AG04450 (cell line): ENCODE measurements at regions not wholly inside any gene's neighbourhood (a gene's known extent, or its start where the extent isn't known, plus 50 kb on each side); places are given as distances from the start of the nearest gene placed in this dataset.

Experiments used
- CTCF ChIA-PET: fragments of 300-600, 350-600 bp; formaldehyde crosslinking; extraction: SDS; loops from one replicate; lab custom pipeline; 2022; ENCODE audit warnings: antibody characterized with exemption, inconsistent platforms; lab: Charles Lee
- POLR2A ChIA-PET: fragments of 350-600 bp; formaldehyde crosslinking; extraction: SDS; loops from one replicate; lab custom pipeline; 2021; ENCODE audit warnings: antibody characterized with exemption, inconsistent platforms; lab: Yijun Ruan, JAX
- DNase-seq: peaks from one replicate; pipeline ENCODE4 v3.0.0-alpha.2; 2011; ENCODE audit warnings: low read depth, low spot score
- H3K27ac ChIP-seq: one replicate; pipeline ENCODE4 v1.5.1; 2012; ENCODE audit warnings: low read depth, low read length, control low read depth
- H3K27me3 ChIP-seq: one replicate; pipeline ENCODE4 v1.6.0; 2012; ENCODE audit warnings: low read length; ENCODE audit not compliant: control insufficient read depth, insufficient read depth
- H3K4me3 ChIP-seq: 2 replicates; pipeline ENCODE4 v1.5.1; 2011; ENCODE audit warnings: mild to moderate bottlenecking, low read depth, low read length, control low read depth
- H3K9me3 ChIP-seq: 2 replicates; pipeline ENCODE4 v1.5.1; 2012; ENCODE audit warnings: low read length; ENCODE audit not compliant: control insufficient read depth, insufficient read depth
- TF ChIP-seq, protein P1 (sequence below): IDR thresholded peaks from 2 replicates; pipeline ENCODE4 v1.5.1; 2011; ENCODE audit warnings: low read depth, low read length, control low read depth, inconsistent platforms

DNA sequence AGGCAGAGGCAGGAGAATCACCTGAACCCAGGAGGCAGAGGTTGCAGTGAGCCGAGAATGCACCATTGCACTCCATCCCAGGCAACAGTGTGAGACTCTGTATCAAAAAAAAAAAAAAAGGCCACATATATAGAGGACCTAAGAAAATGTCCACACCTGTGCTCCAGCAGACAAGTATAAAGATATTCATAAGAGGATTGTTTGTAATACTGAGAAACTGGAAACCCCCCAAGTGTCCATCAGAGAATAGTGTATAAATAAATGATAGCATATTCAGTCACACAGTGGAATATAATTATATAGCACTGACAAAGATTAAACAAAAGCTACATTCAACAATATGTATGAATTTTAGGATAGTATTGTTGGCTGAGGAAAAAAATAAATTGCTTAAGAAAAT is 1050.6 kb downstream of the GRM8 start:
- Histone ChIP-seq H3K27me3 (no peaks in the 10 kb centered on the region), H3K9me3 (peaks cover 7% of the 10 kb centered on the region), H3K27ac (no peak overlapping the region), H3K4me3 (no peak overlapping the region)
- TF ChIP-seq, protein P1, sequence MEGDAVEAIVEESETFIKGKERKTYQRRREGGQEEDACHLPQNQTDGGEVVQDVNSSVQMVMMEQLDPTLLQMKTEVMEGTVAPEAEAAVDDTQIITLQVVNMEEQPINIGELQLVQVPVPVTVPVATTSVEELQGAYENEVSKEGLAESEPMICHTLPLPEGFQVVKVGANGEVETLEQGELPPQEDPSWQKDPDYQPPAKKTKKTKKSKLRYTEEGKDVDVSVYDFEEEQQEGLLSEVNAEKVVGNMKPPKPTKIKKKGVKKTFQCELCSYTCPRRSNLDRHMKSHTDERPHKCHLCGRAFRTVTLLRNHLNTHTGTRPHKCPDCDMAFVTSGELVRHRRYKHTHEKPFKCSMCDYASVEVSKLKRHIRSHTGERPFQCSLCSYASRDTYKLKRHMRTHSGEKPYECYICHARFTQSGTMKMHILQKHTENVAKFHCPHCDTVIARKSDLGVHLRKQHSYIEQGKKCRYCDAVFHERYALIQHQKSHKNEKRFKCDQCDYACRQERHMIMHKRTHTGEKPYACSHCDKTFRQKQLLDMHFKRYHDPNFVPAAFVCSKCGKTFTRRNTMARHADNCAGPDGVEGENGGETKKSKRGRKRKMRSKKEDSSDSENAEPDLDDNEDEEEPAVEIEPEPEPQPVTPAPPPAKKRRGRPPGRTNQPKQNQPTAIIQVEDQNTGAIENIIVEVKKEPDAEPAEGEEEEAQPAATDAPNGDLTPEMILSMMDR: no peak
- CTCF ChIA-PET: no interaction called here
- DNase-seq: no peak
- POLR2A ChIA-PET: no interaction called here

GRCh38 chr7:126185959-126186580 is 1066.7 kb downstream of the GRM8 start:
- no peak for DNase-seq
- H3K9me3 ChIP-seq: peaks cover 9% of the 10 kb centered on the region
- ChIA-PET POLR2A (no interaction called here), CTCF (interaction anchor here (0.6 kb wide), 1 partner anchor 521 kb away, joined by 3 read pairs; no protein-coding TSS in a partner anchor)
- no peaks in the 10 kb centered on the region for H3K27me3 ChIP-seq
- no peak overlapping the region for H3K27ac ChIP-seq
- TF ChIP-seq, protein P1: no peak
- H3K4me3 ChIP-seq: no peak overlapping the region

DNA sequence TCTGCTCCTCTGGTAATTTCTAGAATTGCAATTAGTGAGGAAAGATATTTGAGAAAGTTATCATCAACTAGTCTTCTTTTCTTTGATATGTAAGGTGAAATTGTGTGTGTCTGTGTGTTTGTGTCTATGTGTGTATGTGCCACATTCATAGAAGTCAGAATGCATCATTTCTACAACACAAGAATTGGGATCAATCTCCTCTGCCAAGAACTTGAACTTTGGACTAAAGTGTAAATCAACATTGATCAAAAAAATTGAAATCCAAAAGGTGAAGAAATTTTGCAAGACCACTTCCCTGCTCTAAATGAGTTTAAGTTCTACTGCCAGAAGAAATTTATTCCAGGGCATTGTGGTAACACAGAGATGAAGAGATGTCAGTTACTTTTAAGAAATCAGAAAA is 1072.8 kb downstream of the GRM8 start:
- Histone ChIP-seq H3K4me3 (no peak overlapping the region), H3K27ac (no peak overlapping the region), H3K9me3 (peaks cover 7% of the 10 kb centered on the region), H3K27me3 (no peaks in the 10 kb centered on the region)
- ChIA-PET CTCF (no interaction called here), POLR2A (no interaction called here)
- TF ChIP-seq, protein P1: no peak
- DNase-seq: no peak

DNA sequence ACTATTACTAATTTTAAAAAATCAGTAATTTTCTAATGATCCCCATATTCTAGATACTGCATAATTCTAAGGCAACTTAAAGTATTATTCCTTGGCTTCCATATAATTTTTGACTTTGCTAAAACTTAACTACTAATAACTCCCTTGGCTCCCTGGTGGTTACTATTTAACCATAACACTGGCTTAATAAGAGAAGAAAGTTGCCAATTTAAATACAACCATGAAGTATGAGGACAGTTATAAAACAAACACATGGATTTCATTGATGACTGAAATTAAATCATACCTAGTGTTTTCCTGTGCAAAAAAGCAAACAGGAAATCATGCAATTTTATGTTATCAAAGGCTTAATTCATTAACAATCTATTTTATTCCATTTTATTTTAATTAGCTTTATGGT is 1073.9 kb downstream of the GRM8 start:
- TF ChIP-seq, protein P1: no peak

GRCh38 chr7:126177782-126178181 is 1075.0 kb downstream of the GRM8 start:
- Histone ChIP-seq H3K27ac (no peak overlapping the region), H3K4me3 (no peak overlapping the region), H3K27me3 (no peaks in the 10 kb centered on the region), H3K9me3 (peaks cover 10% of the 10 kb centered on the region)
- DNase-seq: no peak
- ChIA-PET POLR2A (no interaction called here), CTCF (no interaction called here)
- TF ChIP-seq, protein P1: no peak

More for the DNA sequence above, 1073.9 kb downstream of the GRM8 start:
- H3K27ac ChIP-seq: no peak overlapping the region
- no peak for DNase-seq
- peaks cover 10% of the 10 kb centered on the region for H3K9me3 ChIP-seq
- POLR2A ChIA-PET: no interaction called here
- H3K27me3 ChIP-seq: no peaks in the 10 kb centered on the region
- H3K4me3 ChIP-seq: no peak overlapping the region
- CTCF ChIA-PET: no interaction called here
